ENCODE measurements at regions not wholly inside any gene's neighbourhood (a gene's known extent, or its start where the extent isn't known, plus 50 kb on each side); places are given as distances from the start of the nearest gene placed in this dataset.

GRCh38 chr2:173672573-173673340 is 292.4 kb downstream of the SP3 start:
- no peak for DNase-seq (ENCODE audit: low read depth)

GRCh38 chr2:173673640-173674039 is 291.5 kb downstream of the SP3 start:
- no peak for DNase-seq (ENCODE audit: low read depth)

- no peak for DNase-seq (ENCODE audit: low read depth)
Measured at GRCh38 chr2:173676647-173677046, 288.5 kb downstream of the SP3 start.

GRCh38 chr2:173678186-173678585 is 287.0 kb downstream of the SP3 start:
- DNase-seq (ENCODE audit: low read depth): no peak

GRCh38 chr2:173680574-173680973 is 284.6 kb downstream of the SP3 start:
- DNase-seq (ENCODE audit: low read depth): peak; percentile 25

- DNase-seq (ENCODE audit: low read depth): no peak
Measured at GRCh38 chr2:173681881-173682650, 283.1 kb downstream of the SP3 start.

GRCh38 chr2:173684896-173685459 is 280.2 kb downstream of the SP3 start:
- no peak for DNase-seq (ENCODE audit: low read depth)

- no peak for DNase-seq (ENCODE audit: low read depth)
Measured at GRCh38 chr2:173690349-173690748, 274.8 kb downstream of the SP3 start.

- no peak for DNase-seq (ENCODE audit: low read depth)
Measured at GRCh38 chr2:173692068-173692467, 273.1 kb downstream of the SP3 start.

- no peak for DNase-seq (ENCODE audit: low read depth)
Measured at GRCh38 chr2:173693044-173693589, 272.1 kb downstream of the SP3 start.

GRCh38 chr2:173696274-173696673 is 268.9 kb downstream of the SP3 start:
- no peak for DNase-seq (ENCODE audit: low read depth)

GRCh38 chr2:173697929-173698328 is 267.2 kb downstream of the SP3 start:
- DNase-seq (ENCODE audit: low read depth): no peak

- no peak for DNase-seq (ENCODE audit: low read depth)
Measured at GRCh38 chr2:173705656-173706055, 259.5 kb downstream of the SP3 start.

- no peak for DNase-seq (ENCODE audit: low read depth)
Measured at GRCh38 chr2:173706936-173707335, 258.2 kb downstream of the SP3 start.

GRCh38 chr2:173708806-173709205 is 256.4 kb downstream of the SP3 start:
- no peak for DNase-seq (ENCODE audit: low read depth)

GRCh38 chr2:173711816-173712215 is 253.4 kb downstream of the SP3 start:
- DNase-seq (ENCODE audit: low read depth): no peak

- DNase-seq (ENCODE audit: low read depth): no peak
Measured at GRCh38 chr2:173713904-173714555, 251.1 kb downstream of the SP3 start.

GRCh38 chr2:173715441-173715840 is 249.7 kb downstream of the SP3 start:
- DNase-seq (ENCODE audit: low read depth): no peak

- DNase-seq (ENCODE audit: low read depth): no peak
Measured at GRCh38 chr2:173716458-173717052, 248.6 kb downstream of the SP3 start.

GRCh38 chr2:173719471-173719870 is 245.7 kb downstream of the SP3 start:
- no peak for DNase-seq (ENCODE audit: low read depth)

- no peak for DNase-seq (ENCODE audit: low read depth)
Measured at GRCh38 chr2:173720306-173720705, 244.9 kb downstream of the SP3 start.

- no peak for DNase-seq (ENCODE audit: low read depth)
Measured at GRCh38 chr2:173734797-173735196, 230.4 kb downstream of the SP3 start.
